NCI-H82 (cell line): ENCODE measurements at regions not wholly inside any gene's neighbourhood (a gene's known extent, or its start where the extent isn't known, plus 50 kb on each side); places are given as distances from the start of the nearest gene placed in this dataset.
"Not testable (repeated sequence)": the region's sequence is repeated elsewhere in the genome, so short reads cannot be mapped to it uniquely, and the experiment has no call there.

Source experiments
- DNase-seq: peaks from one replicate; lab custom pipeline; 2025; lab: John Stamatoyannopoulos, UW

GRCh38 chr10:90119631-90120280 is 418.4 kb downstream of the KIF20B start:
- DNase-seq: not testable (repeated sequence)

- no peak for DNase-seq
These were observed 424.3 kb downstream of the KIF20B start for GRCh38 chr10:90125456-90126255.

GRCh38 chr10:90126256-90126595 is 424.8 kb downstream of the KIF20B start:
- DNase-seq: no peak

GRCh38 chr10:90130321-90131086 is 429.1 kb downstream of the KIF20B start:
- DNase-seq: no peak

GRCh38 chr10:90133606-90134005 is 432.2 kb downstream of the KIF20B start:
- no peak for DNase-seq

GRCh38 chr10:90136731-90137316 is 435.4 kb downstream of the KIF20B start:
- peak; percentile 7 for DNase-seq

GRCh38 chr10:90138844-90139243 is 437.5 kb downstream of the KIF20B start:
- DNase-seq: peak; percentile 48

- DNase-seq: no peak
These were observed 440.4 kb downstream of the KIF20B start for GRCh38 chr10:90141791-90142190.

GRCh38 chr10:90143937-90144336 is 442.5 kb downstream of the KIF20B start:
- no peak for DNase-seq

- DNase-seq: peak; percentile 45
These were observed 446.9 kb downstream of the KIF20B start for GRCh38 chr10:90148116-90148855.

- no peak for DNase-seq
These were observed 448.2 kb downstream of the KIF20B start for GRCh38 chr10:90149563-90149962.

- no peak for DNase-seq
These were observed 461.0 kb downstream of the KIF20B start for GRCh38 chr10:90162271-90162853.

- no peak for DNase-seq
These were observed 466.0 kb downstream of the KIF20B start for GRCh38 chr10:90167174-90168064.

GRCh38 chr10:90168244-90168643 is 466.9 kb downstream of the KIF20B start:
- no peak for DNase-seq

GRCh38 chr10:90171014-90171722 is 469.8 kb downstream of the KIF20B start:
- no peak for DNase-seq

GRCh38 chr10:90174531-90174930 is 473.1 kb downstream of the KIF20B start:
- no peak for DNase-seq

GRCh38 chr10:90175161-90175681 is 473.8 kb downstream of the KIF20B start:
- no peak for DNase-seq

- no peak for DNase-seq
These were observed 478.5 kb downstream of the KIF20B start for GRCh38 chr10:90179696-90180407.
